IMR-90 (cell line): ENCODE measurements at regions not wholly inside any gene's neighbourhood (a gene's known extent, or its start where the extent isn't known, plus 50 kb on each side); places are given as distances from the start of the nearest gene placed in this dataset.

Experiments used
- ATAC-seq: fragments of 200-7000 bp; cut with Tn5 transposase; 2 replicates; pipeline ENCODE4 v1.9.1; 2020; ENCODE audit warnings: low read depth, mild to moderate bottlenecking, moderate library complexity
- BruUV-seq: library from RNA; stranded (reverse); fragments of 400-500 nt; replicated peaks from 2 replicates; lab custom pipeline; 2021; lab: Mats Ljungman, UMichigan
- CTCF ChIA-PET: fragments of 300-600 bp; formaldehyde crosslinking; extraction: SDS; loops from one replicate; lab custom pipeline; 2021; ENCODE audit warnings: antibody characterized with exemption; lab: Yijun Ruan, JAX
- POLR2A ChIA-PET: fragments of 300-600 bp; sonication (Branson Sonifier 250); formaldehyde crosslinking; loops from one replicate; lab custom pipeline; 2022; ENCODE audit warnings: antibody characterized with exemption; ENCODE audit not compliant: unreplicated experiment; lab: Charles Lee
- DNase-seq: peaks from one replicate; pipeline ENCODE4 v3.0.0; 2013
- H2AFZ ChIP-seq: replicated peaks from 2 replicates; pipeline ENCODE3; 2013; ENCODE audit warnings: low read length, mild to moderate bottlenecking; ENCODE audit not compliant: poor library complexity
- H2AK5ac ChIP-seq: 2 replicates; pipeline ENCODE4 v1.6.1; 2013; ENCODE audit warnings: low read depth, low read length, inconsistent platforms
- H2AK9ac ChIP-seq: replicated peaks from 2 replicates; pipeline ENCODE3; 2013; ENCODE audit warnings: mild to moderate bottlenecking, low read depth, low read length, moderate library complexity; ENCODE audit not compliant: poor library complexity
- H2BK120ac ChIP-seq: 2 replicates; pipeline ENCODE4 v1.6.1; 2013; ENCODE audit warnings: low read depth, low read length, inconsistent platforms
- H2BK15ac ChIP-seq: 3 replicates; pipeline ENCODE4 v1.6.1; 2013; ENCODE audit warnings: low read depth, low read length, inconsistent platforms
- H2BK20ac ChIP-seq: 2 replicates; pipeline ENCODE4 v1.6.1; 2013; ENCODE audit warnings: low read depth, mild to moderate bottlenecking, inconsistent platforms, low read length, moderate library complexity
- H2BK5ac ChIP-seq: 2 replicates; pipeline ENCODE4 v1.6.1; 2013; ENCODE audit warnings: mild to moderate bottlenecking, low read depth, low read length, inconsistent platforms; ENCODE audit not compliant: poor library complexity, severe bottlenecking
- H3K14ac ChIP-seq: replicated peaks from 2 replicates; pipeline ENCODE4 v1.6.1; 2013; ENCODE audit warnings: low read depth, low read length, inconsistent platforms
- H3K18ac ChIP-seq: 2 replicates; pipeline ENCODE4 v1.6.1; 2013; ENCODE audit warnings: low read depth, low read length, control low read depth
- H3K23ac ChIP-seq: 2 replicates; pipeline ENCODE4 v1.6.1; 2013; ENCODE audit warnings: low read depth, low read length, inconsistent platforms
- H3K27ac ChIP-seq: 2 replicates; pipeline ENCODE4 v1.5.1; 2013; ENCODE audit warnings: mild to moderate bottlenecking, control low read depth, low read length; ENCODE audit not compliant: insufficient read depth
- H3K27me3 ChIP-seq: 2 replicates; pipeline ENCODE4 v1.6.1; 2013; ENCODE audit warnings: low read length; ENCODE audit not compliant: control insufficient read depth, insufficient read depth
- H3K36me3 ChIP-seq: 2 replicates; pipeline ENCODE4 v1.6.1; 2013; ENCODE audit warnings: low read length, mixed read lengths; ENCODE audit not compliant: control insufficient read depth, insufficient read depth
- H3K4ac ChIP-seq: 2 replicates; pipeline ENCODE4 v1.6.1; 2013; ENCODE audit warnings: low read depth, low read length, inconsistent platforms
- H3K4me1 ChIP-seq: 2 replicates; pipeline ENCODE4 v1.6.1; 2013; ENCODE audit warnings: low read length, mixed read lengths; ENCODE audit not compliant: control insufficient read depth, insufficient read depth
- H3K4me2 ChIP-seq: 2 replicates; pipeline ENCODE4 v1.6.1; 2013; ENCODE audit warnings: low read depth, mild to moderate bottlenecking, control low read depth, low read length, moderate library complexity
- H3K4me3 ChIP-seq: 2 replicates; pipeline ENCODE4 v1.5.1; 2013; ENCODE audit warnings: low read depth, mild to moderate bottlenecking, control low read depth, low read length, moderate library complexity; ENCODE audit not compliant: insufficient read depth
- H3K56ac ChIP-seq: 2 replicates; pipeline ENCODE4 v1.6.1; 2013; ENCODE audit warnings: low read length, inconsistent platforms; ENCODE audit not compliant: insufficient read depth; ENCODE audit errors: extremely low read depth
- H3K79me1 ChIP-seq, 2 experiments: 2 replicates each; pipeline ENCODE4 v1.6.1; 2013; ENCODE audit warnings: low read length in 2 of 2, inconsistent platforms in 1 of 2, low read depth in 1 of 2
- H3K9ac ChIP-seq: 2 replicates; pipeline ENCODE4 v1.6.1; 2013; ENCODE audit warnings: low read depth, low read length, control low read depth
- H3K9me1 ChIP-seq: 2 replicates; pipeline ENCODE4 v1.6.1; 2013; ENCODE audit warnings: low read length, inconsistent platforms; ENCODE audit not compliant: insufficient read depth
- H3K9me3 ChIP-seq: 2 replicates; pipeline ENCODE4 v1.6.1; 2013; ENCODE audit warnings: low read length; ENCODE audit not compliant: control insufficient read depth, insufficient read depth
- H4K20me1 ChIP-seq: 2 replicates; pipeline ENCODE4 v1.6.1; 2013; ENCODE audit warnings: low read length, inconsistent platforms; ENCODE audit not compliant: insufficient read depth
- H4K5ac ChIP-seq: 2 replicates; pipeline ENCODE4 v1.6.1; 2013; ENCODE audit warnings: mild to moderate bottlenecking, low read depth, low read length, control low read depth
- H4K8ac ChIP-seq, 2 experiments: 2 replicates each; pipeline ENCODE4 v1.6.1; 2013; ENCODE audit warnings: low read depth in 2 of 2, low read length in 2 of 2, control low read depth in 1 of 2, inconsistent platforms in 1 of 2
- H4K91ac ChIP-seq: 2 replicates; pipeline ENCODE4 v1.6.1; 2013; ENCODE audit warnings: low read depth, low read length, inconsistent platforms; ENCODE audit not compliant: insufficient read depth
- CHD1 ChIP-seq: IDR thresholded peaks from 2 replicates; pipeline ENCODE4 v1.6.1; 2012; ENCODE audit warnings: low read depth, low read length, improper control_type of control experiment
- ELK1 ChIP-seq: fragments of 150-350 bp; IDR thresholded peaks from 2 replicates; pipeline ENCODE4 v1.6.1; 2016; ENCODE audit warnings: low read depth, mild to moderate bottlenecking, low read length, moderate library complexity, borderline replicate concordance
- WGBS, 2 experiments: methylation state at CpG; one replicate each; pipeline versions ENCODE4 v1.1.5 to v1.1.7; 2013; ENCODE audit warnings: missing lambda C conversion rate in 2 of 2; ENCODE audit not compliant: insufficient read length in 1 of 2; ENCODE audit errors: extremely low coverage in 2 of 2; 5-methylcytosine and 5-hydroxymethylcytosine counted together
- dilution Hi-C: fragments of 300-500 bp; cut with HindIII; formaldehyde crosslinking; loops from one replicate; pipeline ENCODE4 v1.14.3; 2018; ENCODE audit warnings: low sequenced_read_pairs; ENCODE audit not compliant: unreplicated experiment
- in situ Hi-C: fragments of 300-500 bp; cut with MboI; formaldehyde crosslinking; loops from 3 replicates; pipeline ENCODE4 v1.14.3; 2019; ENCODE audit warnings: low sequenced_read_pairs, inconsistent platforms, mixed read lengths
- intact Hi-C: fragments of 100-400 bp; cut with micrococcal nuclease; formaldehyde crosslinking; loops from 2 replicates; pipeline ENCODE4 v1.10.0; 2022
- TF ChIP-seq, protein P1 (sequence below): conservative IDR thresholded peaks from 2 replicates; pipeline ENCODE4 v1.5.1; 2012; ENCODE audit warnings: mild to moderate bottlenecking, low read depth, low read length, improper control_type of control experiment

- Histone ChIP-seq H2AFZ (no peak overlapping the region), H2BK120ac (no peak overlapping the region)
- WGBS, 2 experiments, result 18% methylated on average over 1 of the region's 4 CpGs; no CpG with 5 or more reads in 1 of the 2 experiments
Observed at GRCh38 chr9:13967438-13967837, 346.5 kb downstream of the NFIB start.

More at GRCh38 chr9:13967438-13967837, 346.5 kb downstream of the NFIB start:
- intact Hi-C loops, result no loop called here
- no peak overlapping the region for H2BK15ac ChIP-seq
- no peak overlapping the region for H2BK5ac ChIP-seq
- H3K27ac ChIP-seq, result no peak overlapping the region
- no peak overlapping the region for H3K56ac ChIP-seq
- DNase-seq, result no peak
- no peak overlapping the region for H3K18ac ChIP-seq
- BruUV-seq, result no TSS peak
- no peak overlapping the region for H3K14ac ChIP-seq
- no peaks in the 10 kb centered on the region for H4K20me1 ChIP-seq
- peaks cover 2% of the 10 kb centered on the region; the same call in 1 of the 2 replicates for H3K27me3 ChIP-seq
- TF ChIP-seq CHD1, result no peak
- TF ChIP-seq ELK1, result no peak
- TF ChIP-seq, protein P1, sequence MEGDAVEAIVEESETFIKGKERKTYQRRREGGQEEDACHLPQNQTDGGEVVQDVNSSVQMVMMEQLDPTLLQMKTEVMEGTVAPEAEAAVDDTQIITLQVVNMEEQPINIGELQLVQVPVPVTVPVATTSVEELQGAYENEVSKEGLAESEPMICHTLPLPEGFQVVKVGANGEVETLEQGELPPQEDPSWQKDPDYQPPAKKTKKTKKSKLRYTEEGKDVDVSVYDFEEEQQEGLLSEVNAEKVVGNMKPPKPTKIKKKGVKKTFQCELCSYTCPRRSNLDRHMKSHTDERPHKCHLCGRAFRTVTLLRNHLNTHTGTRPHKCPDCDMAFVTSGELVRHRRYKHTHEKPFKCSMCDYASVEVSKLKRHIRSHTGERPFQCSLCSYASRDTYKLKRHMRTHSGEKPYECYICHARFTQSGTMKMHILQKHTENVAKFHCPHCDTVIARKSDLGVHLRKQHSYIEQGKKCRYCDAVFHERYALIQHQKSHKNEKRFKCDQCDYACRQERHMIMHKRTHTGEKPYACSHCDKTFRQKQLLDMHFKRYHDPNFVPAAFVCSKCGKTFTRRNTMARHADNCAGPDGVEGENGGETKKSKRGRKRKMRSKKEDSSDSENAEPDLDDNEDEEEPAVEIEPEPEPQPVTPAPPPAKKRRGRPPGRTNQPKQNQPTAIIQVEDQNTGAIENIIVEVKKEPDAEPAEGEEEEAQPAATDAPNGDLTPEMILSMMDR, result no peak
- in situ Hi-C loops, result no loop called here
- ChIA-PET CTCF (no interaction called here), POLR2A (no interaction called here)
- H3K23ac ChIP-seq, result no peak overlapping the region
- no peak overlapping the region for H3K4ac ChIP-seq
- no peaks in the 10 kb centered on the region for H3K9me3 ChIP-seq
- no peak overlapping the region for H2BK20ac ChIP-seq
- no peaks in the 10 kb centered on the region for H3K79me1 ChIP-seq
- H4K91ac ChIP-seq, result no peak overlapping the region
- no peak overlapping the region for H2AK5ac ChIP-seq
- H3K9me1 ChIP-seq, result no peaks in the 10 kb centered on the region
- ATAC-seq, result no peak
- H3K36me3 ChIP-seq, result no peaks in the 10 kb centered on the region
- H3K4me1 ChIP-seq, result no peaks in the 10 kb centered on the region
- no peak overlapping the region for H3K9ac ChIP-seq
- H4K5ac ChIP-seq, result no peak overlapping the region
- no peak overlapping the region for H3K4me3 ChIP-seq
- H4K8ac ChIP-seq, result no peak overlapping the region
- H3K4me2 ChIP-seq, result no peak overlapping the region
- no peak overlapping the region for H2AK9ac ChIP-seq
- dilution Hi-C loops, result no loop called here
